Hepatocyte (in vitro differentiated cells): ENCODE measurements at regions not wholly inside any gene's neighbourhood (a gene's known extent, or its start where the extent isn't known, plus 50 kb on each side); places are given as distances from the start of the nearest gene placed in this dataset.
A peak's percentile ranks its signal among the peaks of the same experiment; 100 is the strongest.

Experiments
- DNase-seq: peaks from one replicate; pipeline ENCODE4 v3.0.0-alpha.2; 2016; ENCODE audit warnings: low spot score
- H2AFZ ChIP-seq: fragments of 200-600 bp; sonication (generic); 2 replicates; pipeline ENCODE4 v1.6.0; 2016; ENCODE audit warnings: antibody characterized with exemption, mild to moderate bottlenecking
- H3K27ac ChIP-seq: fragments of 200-600 bp; sonication (generic); 2 replicates; pipeline ENCODE4 v1.5.1; 2016; ENCODE audit warnings: mild to moderate bottlenecking
- H3K27me3 ChIP-seq: fragments of 200-600 bp; sonication (generic); 2 replicates; pipeline ENCODE4 v1.6.1; 2016
- H3K36me3 ChIP-seq: fragments of 200-600 bp; sonication (generic); replicated peaks from 2 replicates; pipeline ENCODE4 v1.5.1; 2016; ENCODE audit warnings: low read depth; ENCODE audit not compliant: insufficient read depth
- H3K4me1 ChIP-seq: fragments of 200-600 bp; sonication (generic); 2 replicates; pipeline ENCODE4 v1.5.1; 2016; ENCODE audit warnings: mild to moderate bottlenecking, moderate library complexity; ENCODE audit not compliant: insufficient read depth
- H3K4me2 ChIP-seq: fragments of 200-600 bp; sonication (generic); 2 replicates; pipeline ENCODE4 v1.6.0; 2016
- H3K4me3 ChIP-seq: fragments of 200-600 bp; sonication (generic); 2 replicates; pipeline ENCODE4 v1.5.1; 2016; ENCODE audit warnings: mild to moderate bottlenecking
- H3K79me2 ChIP-seq: fragments of 200-600 bp; sonication (generic); 2 replicates; pipeline ENCODE4 v1.6.0; 2017; ENCODE audit warnings: mild to moderate bottlenecking
- H3K9me2 ChIP-seq: fragments of 200-600 bp; sonication (generic); replicated peaks from 2 replicates; pipeline ENCODE4 v1.6.0; 2017; ENCODE audit warnings: mild to moderate bottlenecking; ENCODE audit not compliant: insufficient read depth
- H3K9me3 ChIP-seq: fragments of 200-600 bp; sonication (generic); 2 replicates; pipeline ENCODE4 v1.5.1; 2016; ENCODE audit warnings: low read depth, mild to moderate bottlenecking
- H4K20me1 ChIP-seq: fragments of 200-600 bp; sonication (generic); 2 replicates; pipeline ENCODE4 v1.6.0; 2016; ENCODE audit warnings: mild to moderate bottlenecking; ENCODE audit not compliant: insufficient read depth, poor library complexity, severe bottlenecking
- EZH2 ChIP-seq: fragments of 200-600 bp; sonication (generic); IDR thresholded peaks from 2 replicates; pipeline ENCODE4 v1.6.1; 2016; ENCODE audit warnings: antibody characterized with exemption, mild to moderate bottlenecking, borderline replicate concordance
- EZH2phosphoT487 ChIP-seq: fragments of 200-600 bp; sonication (generic); IDR thresholded peaks from one replicate; pipeline ENCODE4 v1.6.1; 2018; ENCODE audit warnings: antibody characterized with exemption, mild to moderate bottlenecking, low read depth, moderate library complexity; ENCODE audit not compliant: unreplicated experiment, severe bottlenecking
- WGBS: methylation state at CpG from one replicate; pipeline ENCODE4 v1.1.6; 2016; ENCODE audit warnings: low lambda C conversion rate; ENCODE audit errors: missing lambda C conversion rate; 5-methylcytosine and 5-hydroxymethylcytosine counted together
- TF ChIP-seq, protein P1 (sequence below): fragments of 200-600 bp; sonication (generic); IDR thresholded peaks from 2 replicates; pipeline ENCODE4 v1.5.1; 2016; ENCODE audit warnings: antibody characterized with exemption, mild to moderate bottlenecking; ENCODE audit not compliant: poor library complexity

GRCh38 chr16:10314317-10314716 lies 71.5 kb upstream of the ATF7IP2 start:
- Histone ChIP-seq H3K27ac (no peak overlapping the region), H3K27me3 (no peaks in the 10 kb centered on the region), H3K9me3 (no peaks in the 10 kb centered on the region), H3K9me2 (no peaks in the 10 kb centered on the region), H2AFZ (no peak overlapping the region), H3K4me1 (peaks cover 19% of the 10 kb centered on the region), H3K4me3 (no peak overlapping the region), H3K4me2 (no peak overlapping the region), H3K79me2 (no peaks in the 10 kb centered on the region), H4K20me1 (no peaks in the 10 kb centered on the region), H3K36me3 (no peaks in the 10 kb centered on the region)
- WGBS: 94% methylated on average over 4 of the region's 4 CpGs
- TF ChIP-seq EZH2 (no peak), EZH2phosphoT487 (no peak)
- TF ChIP-seq, protein P1, sequence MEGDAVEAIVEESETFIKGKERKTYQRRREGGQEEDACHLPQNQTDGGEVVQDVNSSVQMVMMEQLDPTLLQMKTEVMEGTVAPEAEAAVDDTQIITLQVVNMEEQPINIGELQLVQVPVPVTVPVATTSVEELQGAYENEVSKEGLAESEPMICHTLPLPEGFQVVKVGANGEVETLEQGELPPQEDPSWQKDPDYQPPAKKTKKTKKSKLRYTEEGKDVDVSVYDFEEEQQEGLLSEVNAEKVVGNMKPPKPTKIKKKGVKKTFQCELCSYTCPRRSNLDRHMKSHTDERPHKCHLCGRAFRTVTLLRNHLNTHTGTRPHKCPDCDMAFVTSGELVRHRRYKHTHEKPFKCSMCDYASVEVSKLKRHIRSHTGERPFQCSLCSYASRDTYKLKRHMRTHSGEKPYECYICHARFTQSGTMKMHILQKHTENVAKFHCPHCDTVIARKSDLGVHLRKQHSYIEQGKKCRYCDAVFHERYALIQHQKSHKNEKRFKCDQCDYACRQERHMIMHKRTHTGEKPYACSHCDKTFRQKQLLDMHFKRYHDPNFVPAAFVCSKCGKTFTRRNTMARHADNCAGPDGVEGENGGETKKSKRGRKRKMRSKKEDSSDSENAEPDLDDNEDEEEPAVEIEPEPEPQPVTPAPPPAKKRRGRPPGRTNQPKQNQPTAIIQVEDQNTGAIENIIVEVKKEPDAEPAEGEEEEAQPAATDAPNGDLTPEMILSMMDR: no peak
- DNase-seq: no peak

DNA sequence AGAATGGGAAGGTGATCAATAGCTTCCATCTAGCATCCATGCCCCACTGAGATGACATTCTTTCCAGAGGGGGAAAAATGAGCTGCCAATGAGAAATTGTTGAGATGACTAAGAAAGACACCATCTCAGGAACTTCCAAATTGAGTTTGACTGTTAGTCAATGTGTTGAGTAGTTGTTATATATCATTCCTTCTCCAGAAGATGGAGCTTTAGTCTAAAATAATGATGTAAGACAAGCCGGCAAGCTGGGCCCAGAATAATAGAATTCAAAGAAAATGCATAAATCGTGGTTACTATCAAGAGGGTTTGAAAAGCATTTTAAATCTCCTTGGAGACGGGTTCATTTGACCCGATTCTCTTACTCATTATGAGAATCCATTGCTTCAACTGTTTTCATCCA lies 71.0 kb upstream of the ATF7IP2 start:
- no peaks in the 10 kb centered on the region for H3K79me2 ChIP-seq
- no peak overlapping the region for H2AFZ ChIP-seq
- no peak for DNase-seq
- 65% methylated on average over 4 of the region's 4 CpGs for WGBS
- H3K36me3 ChIP-seq: no peaks in the 10 kb centered on the region
- H3K9me3 ChIP-seq: no peaks in the 10 kb centered on the region
- H3K4me2 ChIP-seq: no peak overlapping the region
- H3K27ac ChIP-seq: no peak overlapping the region
- H4K20me1 ChIP-seq: no peaks in the 10 kb centered on the region
- no peaks in the 10 kb centered on the region for H3K27me3 ChIP-seq
- H3K4me1 ChIP-seq: peaks cover 19% of the 10 kb centered on the region
- TF ChIP-seq, protein P1: peak; percentile 46
- TF ChIP-seq EZH2phosphoT487: no peak
- H3K4me3 ChIP-seq: no peak overlapping the region
- no peaks in the 10 kb centered on the region for H3K9me2 ChIP-seq

- Histone ChIP-seq H3K27ac (no peak overlapping the region), H3K4me1 (peaks cover 15% of the 10 kb centered on the region), H3K9me2 (no peaks in the 10 kb centered on the region), H3K36me3 (no peaks in the 10 kb centered on the region), H4K20me1 (no peaks in the 10 kb centered on the region), H2AFZ (no peak overlapping the region), H3K4me2 (no peak overlapping the region), H3K27me3 (no peaks in the 10 kb centered on the region), H3K9me3 (no peaks in the 10 kb centered on the region), H3K4me3 (no peak overlapping the region), H3K79me2 (no peaks in the 10 kb centered on the region)
- TF ChIP-seq, protein P1: no peak
- TF ChIP-seq EZH2phosphoT487: no peak
- WGBS: 96% methylated on average over 3 of the region's 3 CpGs
- no peak for DNase-seq
Observed at GRCh38 chr16:10317425-10318001, 68.3 kb upstream of the ATF7IP2 start.
